SHP77 (cell line): ENCODE measurements at regions not wholly inside any gene's neighbourhood (a gene's known extent, or its start where the extent isn't known, plus 50 kb on each side); places are given as distances from the start of the nearest gene placed in this dataset.
"Not testable (repeated sequence)": the region's sequence is repeated elsewhere in the genome, so short reads cannot be mapped to it uniquely, and the experiment has no call there.

ENCODE experiments used
- DNase-seq, 2 experiments: peaks; one replicate each; lab custom pipeline; 2025; lab: John Stamatoyannopoulos, UW

DNA sequence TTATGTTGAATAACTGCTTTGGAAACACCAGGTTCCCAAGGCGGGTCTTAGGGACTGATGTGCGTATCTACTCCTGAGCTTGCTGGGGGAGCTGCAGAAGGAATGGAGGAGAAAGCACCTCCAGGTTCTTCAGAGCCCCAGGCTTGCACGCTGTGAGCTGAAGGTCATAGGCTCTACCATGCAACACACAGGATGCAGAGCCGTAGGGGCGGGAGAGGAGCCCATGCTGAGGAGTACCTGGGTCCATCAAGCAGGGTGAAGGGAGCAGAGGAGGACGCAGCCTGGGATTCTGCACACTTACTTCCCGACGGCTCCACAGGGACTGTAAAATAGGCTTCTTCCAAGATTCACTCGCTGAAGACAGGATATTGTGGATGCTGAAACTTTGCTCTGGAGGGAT is 426.5 kb upstream of the FRG1 start:
- DNase-seq = no peak

DNA sequence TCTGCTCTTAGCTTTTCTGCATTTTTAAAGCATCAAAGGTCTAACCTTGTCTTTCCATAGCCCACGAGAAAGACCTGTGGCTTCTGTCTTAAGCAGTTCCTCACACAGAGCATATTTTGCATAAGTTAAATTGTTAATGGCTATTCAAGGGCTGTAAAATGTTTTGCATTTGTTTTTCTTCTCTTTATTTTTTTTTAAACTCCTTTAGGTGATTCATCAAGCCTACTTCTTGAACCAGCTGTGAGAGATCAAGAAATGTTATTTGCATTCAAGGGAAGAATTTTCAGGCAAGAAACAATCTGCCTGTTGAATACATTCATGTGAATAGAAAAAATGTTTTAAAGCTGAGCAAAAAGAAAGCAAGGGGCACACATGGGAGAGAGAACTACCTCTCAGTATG is 423.8 kb upstream of the FRG1 start:
- no peak for DNase-seq

DNA sequence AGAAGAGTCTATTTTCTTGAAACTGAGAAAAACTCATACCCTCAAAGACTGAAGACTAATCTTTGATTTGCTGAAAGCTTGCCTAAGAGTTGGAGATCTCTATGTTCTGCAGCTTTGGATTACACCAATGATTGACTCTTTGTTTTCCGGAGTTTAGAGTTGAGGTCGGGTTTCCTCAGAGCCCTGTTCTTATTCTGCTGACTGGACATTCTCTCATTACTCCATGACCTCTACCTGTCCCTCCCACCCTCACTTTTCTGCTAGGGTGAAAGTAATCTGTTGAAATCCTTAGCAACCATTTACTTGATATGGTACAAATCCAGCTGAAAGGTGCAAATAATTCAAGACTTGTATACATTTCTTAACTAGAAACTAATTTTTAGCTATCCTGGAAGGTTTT is 421.5 kb upstream of the FRG1 start:
- DNase-seq = no peak

DNA sequence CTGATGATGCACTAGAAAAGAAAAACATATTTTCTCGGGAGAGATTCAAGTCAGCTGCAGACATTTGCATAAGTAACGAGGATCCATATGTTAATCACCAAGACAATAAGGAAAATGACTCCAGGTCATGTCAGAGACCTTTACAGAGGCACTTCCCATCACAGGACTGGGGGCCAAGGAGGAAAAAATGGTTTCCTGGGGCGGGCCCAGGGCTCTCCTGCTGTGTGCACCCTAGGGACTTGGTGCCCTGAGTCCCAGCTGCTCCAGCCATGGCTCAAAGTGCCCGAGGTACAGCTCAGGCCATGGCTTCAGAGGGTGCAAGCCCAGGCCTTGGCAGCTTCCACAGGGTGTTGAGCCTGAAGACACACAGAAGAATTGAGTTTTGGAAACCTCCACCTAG is 415.4 kb upstream of the FRG1 start:
- DNase-seq = no peak

DNA sequence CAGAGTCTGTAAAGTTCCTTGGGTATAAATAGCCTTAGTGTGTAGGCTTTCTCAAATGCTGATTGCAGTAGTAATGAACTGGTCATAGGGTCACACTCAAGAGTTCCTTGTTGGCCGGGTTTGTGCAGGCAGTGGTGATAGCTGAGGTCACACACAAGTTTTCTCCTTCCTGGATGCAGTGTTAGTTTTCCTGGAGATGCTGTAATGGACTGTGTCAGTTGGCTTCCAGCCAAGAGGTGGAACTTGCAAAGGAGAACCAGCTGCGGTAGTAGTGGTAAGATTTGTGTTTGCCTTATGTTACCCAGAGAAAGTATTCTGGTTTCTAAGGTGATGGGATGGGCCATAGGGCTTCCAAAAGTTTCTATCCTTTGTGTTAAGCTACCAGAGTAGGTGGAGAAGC is 409.8 kb upstream of the FRG1 start:
- peak in 1 of 2 experiments; percentile 10 for DNase-seq

DNA sequence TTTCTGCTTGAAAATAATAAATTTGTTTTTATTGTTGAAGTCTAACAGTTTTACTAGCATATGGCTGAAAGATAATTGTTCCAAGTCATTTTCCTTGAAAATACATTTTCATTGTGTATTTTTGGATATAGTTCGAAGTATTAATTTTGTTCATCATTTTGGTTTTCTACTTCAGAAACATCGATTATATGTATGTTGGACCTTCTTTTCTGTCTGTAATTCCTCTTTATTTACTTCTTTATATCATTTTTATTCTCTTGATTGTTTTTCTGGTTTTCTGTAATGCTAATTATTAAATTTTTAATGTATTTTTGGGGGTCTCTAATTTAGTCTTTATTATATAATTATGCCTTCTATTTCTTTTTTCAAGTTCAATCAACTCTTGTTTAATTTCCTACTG is 407.1 kb upstream of the FRG1 start:
- no peak for DNase-seq

DNA sequence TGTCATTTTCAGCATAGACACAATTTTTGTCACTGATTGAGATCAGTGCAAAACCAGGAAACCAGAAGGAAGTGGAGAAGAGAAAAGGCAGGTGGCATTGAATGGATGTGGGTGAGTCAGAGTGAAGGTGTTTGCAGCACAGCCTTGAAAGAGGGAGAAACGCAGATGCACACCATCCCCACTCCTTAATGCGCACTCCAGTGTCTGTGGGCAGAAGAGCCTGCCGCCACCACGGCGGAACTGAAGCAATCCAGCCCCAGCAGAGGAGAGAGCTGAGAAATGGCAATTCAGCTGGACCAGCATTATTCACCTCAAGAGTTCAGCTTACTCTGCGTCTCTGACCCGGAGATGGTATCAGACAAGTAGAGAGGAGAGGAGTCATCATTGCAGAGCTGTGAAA is 393.1 kb upstream of the FRG1 start:
- peak in 1 of 2 experiments; percentile 18 for DNase-seq

DNA sequence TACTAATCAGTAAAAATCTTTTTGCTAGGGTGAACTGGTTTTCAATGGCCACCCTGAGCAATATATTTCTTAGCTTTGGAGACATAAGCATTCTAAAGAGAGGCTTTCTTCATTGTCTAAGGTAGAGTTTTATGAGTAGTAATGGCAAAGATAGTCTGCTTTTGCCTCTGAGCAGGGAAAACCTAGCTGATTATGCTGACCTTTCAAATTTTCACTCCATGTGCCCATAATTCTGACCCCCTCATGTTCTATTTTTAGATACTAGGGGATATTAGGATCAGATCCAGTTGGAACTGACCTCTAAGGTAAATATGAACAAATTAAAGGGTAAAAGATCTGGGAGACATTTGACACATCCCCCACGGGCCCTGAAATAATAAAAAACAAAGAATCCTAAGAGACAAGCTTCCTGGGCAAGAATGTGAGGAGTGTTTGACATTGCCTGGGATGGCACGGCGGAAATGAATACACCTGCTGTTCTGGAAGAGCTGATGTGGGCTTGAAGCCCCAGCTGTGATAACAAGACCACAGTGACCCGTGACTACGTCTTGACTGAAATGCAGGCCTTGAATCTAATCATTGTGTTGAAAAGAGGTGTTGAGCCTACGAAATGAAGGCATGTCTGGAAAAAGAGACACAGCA is 392.1 kb upstream of the FRG1 start:
- peak in 1 of 2 experiments; percentile 42 for DNase-seq

DNA sequence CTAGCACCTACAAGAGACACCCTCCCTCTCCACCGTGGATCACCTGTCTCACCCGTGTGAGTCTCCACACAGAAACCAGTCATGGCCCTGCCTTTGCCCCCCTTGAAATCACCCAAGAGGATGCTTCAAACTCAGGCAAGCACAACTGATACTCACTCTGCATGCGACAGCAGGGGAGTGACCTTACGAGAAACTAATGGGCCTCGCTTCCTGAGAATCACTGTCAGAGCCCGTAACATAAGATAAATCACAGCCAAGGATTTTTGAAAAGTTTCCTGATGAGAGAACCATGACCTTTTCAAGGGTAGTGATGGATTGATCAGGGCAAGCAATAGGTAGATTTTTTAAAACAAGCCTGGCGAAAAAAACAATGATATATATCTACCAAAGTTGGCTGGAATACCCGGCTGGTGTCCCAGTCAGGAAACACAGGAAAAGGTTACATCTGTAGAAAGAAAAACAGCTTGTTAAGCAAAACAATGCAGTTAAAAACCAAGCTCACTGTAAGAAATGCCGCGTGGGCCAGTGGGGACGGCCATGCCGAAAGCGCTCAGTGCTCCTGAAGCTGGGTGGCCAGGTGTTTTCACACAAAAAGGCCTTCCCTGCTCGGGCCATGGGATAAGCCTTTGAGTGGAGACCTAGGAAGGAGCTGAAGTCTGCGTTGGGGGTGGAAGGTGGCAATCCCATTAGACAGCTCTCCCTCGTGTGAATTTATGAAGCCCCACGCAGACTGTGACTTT is 388.6 kb upstream of the FRG1 start:
- not testable (repeated sequence) for DNase-seq

DNA sequence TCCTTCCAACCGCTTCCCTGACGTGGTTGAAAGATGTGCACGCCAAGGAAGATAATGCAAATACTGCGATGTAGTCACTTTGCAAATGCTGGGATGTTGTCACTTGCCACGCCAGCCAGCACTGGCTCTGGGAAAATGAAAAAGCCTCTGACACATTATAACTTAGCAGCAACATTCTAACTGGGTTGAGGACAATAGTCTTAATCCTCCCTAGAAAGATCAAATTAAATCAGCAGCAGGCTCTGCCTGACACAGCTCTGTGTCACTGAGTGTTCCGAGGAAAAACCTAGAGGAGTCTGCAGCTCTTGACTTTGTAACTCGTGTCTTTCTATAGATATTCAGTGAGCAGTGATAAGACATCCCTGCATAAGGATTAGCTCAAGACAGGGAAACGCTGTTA is 380.1 kb upstream of the FRG1 start:
- not testable (repeated sequence) for DNase-seq

DNA sequence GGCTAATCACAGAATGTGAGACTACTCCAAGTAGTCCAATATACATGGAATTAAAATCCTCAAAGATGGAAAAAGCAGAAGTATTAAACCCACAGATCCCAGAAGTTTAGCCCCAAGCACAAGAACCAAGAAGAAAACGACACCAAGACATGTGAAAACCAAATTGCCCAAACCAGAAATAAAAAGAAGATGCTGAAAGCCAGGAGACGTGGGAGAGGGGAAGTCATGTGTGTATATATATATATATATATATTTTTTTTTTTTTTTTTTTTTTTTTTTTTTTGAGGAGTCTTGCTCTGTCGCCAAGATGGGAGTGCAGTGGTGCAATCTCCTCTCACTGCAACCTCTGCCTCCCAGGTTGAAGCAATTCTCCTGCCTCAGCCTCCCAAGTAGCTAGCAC is 376.9 kb upstream of the FRG1 start:
- not testable (repeated sequence) for DNase-seq

DNA sequence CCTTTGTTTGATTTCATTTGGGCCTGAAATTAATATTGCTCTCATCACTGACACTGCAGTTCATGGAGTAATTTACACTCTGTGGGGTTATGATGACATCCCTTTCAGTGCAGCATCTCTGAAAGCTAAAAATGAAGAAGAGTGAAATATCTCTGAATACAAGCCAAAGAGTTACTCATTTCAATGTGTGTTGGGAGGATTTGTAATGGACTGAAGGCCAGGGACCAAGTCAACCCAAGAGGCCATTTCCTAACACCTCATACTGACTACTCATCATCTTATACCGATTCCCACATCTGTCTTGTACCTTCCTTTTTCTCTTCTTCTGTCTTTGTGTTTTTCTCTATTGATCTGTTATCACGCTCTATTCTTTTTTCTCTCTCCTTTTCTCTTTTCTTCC is 374.4 kb upstream of the FRG1 start:
- DNase-seq = not testable (repeated sequence)

DNA sequence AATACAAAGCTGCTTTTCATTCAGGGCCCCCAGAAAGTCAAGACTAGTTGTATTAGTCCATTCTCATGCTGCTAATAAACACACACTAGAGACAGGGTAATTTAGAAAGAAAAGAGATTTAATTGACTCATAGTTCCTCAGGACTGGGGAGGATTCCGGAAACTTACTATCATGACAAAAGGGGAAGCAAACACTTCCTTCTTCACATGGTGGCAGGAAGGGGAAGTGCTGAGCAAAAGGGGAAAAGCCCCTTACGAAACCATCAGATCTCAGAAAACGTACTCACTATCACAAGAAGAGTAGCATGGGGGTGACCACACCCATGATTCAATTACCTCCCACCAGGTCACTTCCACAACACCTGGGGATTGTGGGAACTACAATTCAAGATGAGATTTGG is 373.8 kb upstream of the FRG1 start:
- DNase-seq = not testable (repeated sequence)

DNA sequence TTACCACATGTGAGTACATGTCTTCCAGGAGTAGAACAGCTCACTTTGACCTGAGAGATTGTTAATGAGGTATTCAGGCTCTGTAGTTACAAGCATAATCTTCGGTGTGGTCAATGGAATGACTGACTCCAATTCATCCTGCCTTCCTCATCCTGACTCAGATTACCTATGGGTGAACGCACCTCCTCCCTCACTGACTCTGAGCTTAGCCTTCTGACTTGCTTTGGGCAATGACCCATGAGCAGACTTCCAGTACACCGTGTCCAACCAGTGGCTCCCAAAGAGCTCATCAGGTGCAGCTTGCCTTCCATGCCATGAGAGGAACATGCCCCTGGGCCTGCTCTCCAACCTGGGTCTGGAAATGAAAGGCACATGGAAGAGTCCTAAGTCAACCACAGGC is 361.0 kb upstream of the FRG1 start:
- not testable (repeated sequence) for DNase-seq

DNA sequence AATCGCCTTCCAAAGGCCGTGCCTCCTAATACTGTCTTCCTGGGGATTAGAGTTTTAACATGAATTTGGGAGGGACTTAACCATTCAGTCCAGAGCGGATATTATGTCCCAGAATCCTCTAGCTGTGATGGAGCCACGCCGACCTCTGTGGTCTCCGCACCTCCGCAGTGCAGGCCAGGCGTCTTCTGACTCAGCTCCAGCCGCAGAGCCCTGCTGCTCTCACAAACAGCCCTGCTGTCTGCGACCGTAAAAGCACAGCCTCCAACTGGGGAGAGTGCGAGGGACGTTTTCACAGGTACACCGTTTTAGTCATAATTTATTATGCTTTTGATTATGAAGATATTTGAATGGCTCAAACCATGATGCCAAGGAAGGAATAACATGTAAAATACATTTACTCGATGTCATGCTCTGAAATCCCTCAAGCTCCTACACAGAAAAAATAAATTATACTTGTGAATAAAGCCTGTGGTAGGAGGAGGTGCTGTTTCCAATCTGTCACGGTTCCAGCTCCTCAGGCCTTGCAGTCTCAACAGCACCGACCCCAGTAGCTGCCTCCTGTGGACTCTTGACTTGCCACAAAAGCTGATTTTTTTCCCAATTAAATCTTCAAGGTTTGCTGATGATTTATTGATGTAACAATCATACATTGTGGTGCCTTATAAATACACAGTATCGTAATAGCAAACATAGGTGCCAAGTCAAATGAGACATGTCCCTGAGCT is 353.6 kb upstream of the FRG1 start:
- DNase-seq = not testable (repeated sequence)

DNA sequence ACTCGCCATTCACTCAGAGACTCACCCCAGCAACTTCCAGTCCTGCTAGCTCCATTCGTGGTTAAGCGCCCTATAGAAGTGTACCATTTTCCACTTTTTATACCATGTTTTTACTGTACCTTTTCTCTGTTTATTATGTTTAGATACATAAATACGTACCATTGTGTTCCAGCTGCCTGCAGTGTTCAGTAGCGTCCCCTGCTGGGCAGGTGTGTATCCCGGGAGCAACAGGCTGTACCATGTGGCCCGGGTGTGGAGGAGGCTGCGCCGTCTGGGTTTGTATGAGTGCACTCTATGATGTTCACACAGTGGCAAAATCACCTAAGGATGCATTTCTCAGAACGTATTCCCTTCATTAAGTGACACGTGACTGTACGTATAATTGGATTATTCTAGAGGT is 351.5 kb upstream of the FRG1 start:
- DNase-seq = not testable (repeated sequence)

DNA sequence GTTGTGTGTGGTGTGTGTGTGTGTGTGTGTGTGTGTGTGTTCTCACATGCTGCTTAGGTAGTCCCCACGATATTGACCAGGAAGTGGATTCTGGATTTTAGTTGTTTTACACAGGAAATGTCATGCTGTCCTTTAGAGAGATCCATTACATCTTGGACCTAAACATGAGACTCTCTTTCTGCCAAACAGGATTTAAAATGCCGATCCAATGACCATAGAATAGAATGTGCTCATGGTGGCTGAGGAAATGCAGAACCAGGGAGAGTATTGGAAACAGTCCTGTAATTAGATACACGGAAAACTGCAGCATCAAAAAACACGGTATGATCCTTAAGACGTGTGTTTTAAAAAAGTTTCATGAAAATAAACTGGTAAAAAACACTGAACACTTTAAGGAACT is 347.8 kb upstream of the FRG1 start:
- DNase-seq = no peak

DNA sequence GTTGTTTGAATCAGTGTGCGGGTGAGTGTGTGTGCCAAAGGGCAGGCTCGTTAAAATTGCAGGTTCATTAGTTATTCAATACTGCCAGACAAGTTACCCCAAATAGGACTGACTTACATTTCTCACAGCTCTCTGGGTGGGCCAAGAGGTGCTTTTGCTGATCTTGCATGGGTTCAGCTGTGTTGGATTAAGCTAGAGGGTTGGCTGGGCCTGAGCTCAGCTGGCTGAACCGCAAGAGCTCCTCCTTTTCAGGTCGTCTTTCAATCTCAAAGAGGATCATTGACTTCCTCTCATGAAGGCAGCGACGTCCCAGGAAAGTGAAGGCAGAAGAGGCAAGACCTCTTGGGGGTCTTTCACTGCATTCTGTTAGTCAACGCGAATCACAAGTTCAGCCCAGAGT is 343.3 kb upstream of the FRG1 start:
- no peak for DNase-seq

DNA sequence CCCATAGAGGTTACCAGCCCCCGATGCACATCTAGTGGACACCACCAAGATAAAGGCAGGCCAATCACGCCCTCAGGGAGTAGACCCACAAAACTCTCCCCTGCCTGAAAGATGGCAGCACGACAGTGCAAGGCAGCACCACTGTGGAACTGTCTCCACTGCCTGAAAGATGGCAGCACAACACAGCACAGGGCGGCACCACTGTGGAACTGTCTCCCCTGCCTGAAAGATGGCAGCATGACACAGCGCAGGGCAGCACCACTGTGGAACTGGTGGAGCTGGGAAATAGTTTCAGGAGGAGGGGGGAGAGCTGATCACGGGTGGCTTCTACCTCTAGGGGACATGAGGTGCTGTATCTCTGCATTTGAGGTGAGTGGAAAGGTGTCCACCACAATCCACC is 340.4 kb upstream of the FRG1 start:
- DNase-seq = no peak

DNA sequence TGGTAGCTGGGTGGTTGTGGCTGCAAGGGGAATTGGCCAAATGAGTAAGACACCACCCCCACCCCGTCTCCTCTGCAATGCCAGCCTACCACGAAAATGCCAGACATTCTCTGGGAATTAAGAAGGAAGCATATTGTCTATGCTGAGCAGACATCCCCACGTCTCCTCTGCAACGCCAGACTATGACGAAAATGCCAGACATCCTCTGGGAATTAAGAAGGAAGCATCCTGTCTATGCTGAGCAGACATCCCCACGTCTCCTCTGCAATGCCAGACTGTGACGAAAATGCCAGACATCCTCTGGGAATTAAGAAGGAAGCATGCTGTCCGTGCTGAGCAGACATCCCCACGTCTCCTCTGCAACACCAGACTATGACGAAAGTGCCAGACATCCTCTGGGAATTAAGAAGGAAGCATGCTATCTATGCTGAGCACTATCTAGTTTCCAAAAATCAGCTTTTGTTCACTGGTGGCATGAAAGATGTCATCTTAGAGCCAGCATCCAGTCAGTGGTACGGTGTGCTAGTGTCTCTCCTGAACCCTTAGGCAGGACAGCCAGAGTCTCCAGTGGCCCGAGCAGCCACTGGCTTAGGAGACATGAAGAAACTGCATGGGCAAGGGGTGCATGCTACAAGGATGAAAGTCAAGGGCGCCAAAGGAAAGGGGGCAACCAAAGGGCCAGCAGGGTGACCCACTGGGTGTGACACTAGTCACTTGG is 339.8 kb upstream of the FRG1 start:
- DNase-seq = no peak

DNA sequence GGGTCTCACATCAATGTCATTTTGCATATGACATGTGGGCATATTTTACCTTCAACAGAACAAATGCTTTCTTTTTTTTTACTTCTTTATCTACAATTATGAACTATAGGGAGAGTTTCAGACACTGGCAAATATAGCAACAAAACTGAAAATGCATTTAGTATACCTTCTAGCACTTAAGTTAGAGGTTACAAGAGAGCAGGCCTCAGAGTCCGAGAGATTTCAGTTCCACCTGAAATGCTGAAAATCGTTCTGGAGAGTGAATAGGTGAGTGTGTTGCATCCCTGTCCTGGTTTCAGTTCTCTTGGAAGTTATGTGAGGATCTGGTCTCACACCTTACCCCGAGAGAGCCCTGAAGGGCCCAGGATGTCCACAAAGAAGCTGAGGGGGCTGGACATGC is 337.8 kb upstream of the FRG1 start:
- not testable (repeated sequence) for DNase-seq

DNA sequence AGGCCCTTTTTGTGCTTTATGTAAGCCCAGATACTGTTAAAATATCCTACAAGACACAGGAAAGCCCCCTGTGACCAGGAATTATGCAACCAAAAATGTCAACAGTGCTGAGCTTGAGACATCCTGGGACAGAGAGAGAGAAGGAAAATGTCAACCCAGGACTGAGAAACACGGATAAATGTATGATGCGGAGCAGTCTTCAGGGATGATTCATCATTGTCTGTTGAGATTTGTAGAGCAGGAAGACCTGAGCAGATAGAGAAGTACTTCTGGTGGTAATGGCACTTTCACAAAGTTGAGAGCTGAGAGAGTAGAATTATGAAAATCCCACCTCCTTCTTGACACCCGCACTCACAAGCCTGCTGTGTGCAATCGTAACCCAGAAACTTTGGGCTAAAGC is 330.1 kb upstream of the FRG1 start:
- not testable (repeated sequence) for DNase-seq

DNA sequence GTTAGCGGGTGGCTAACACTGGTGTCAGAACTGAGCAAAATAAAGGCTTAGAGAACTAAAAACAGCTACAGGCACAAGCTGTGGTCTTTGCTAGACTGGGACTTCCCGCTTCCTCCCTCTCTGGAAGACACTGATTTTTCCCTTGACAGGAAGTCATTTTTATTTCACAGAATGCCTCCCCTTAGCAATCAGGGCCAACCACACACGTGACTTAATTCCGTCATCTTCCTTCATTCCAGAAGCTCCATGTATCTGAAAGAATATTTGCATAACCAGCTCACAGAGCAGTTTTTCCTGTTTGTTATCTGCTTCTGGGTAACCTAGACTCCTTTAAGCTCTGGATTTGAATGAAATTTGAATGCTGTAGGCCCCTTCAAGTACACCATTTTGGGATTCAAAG is 327.5 kb upstream of the FRG1 start:
- no peak for DNase-seq
